GM21786 (cell line): ENCODE measurements at regions not wholly inside any gene's neighbourhood (a gene's known extent, or its start where the extent isn't known, plus 50 kb on each side); places are given as distances from the start of the nearest gene placed in this dataset.

Source experiments
- ATAC-seq: cut with Tn5 transposase; IDR thresholded peaks from one replicate; pipeline ENCODE4 v1.9.1; 2021; ENCODE audit not compliant: unreplicated experiment

- ATAC-seq = no peak
Measured at GRCh38 chr16:72517154-72517553, 345.2 kb upstream of the PMFBP1 start.

- ATAC-seq = no peak
Measured at GRCh38 chr16:72511171-72511570, 339.2 kb upstream of the PMFBP1 start.

- ATAC-seq = no peak
Measured at GRCh38 chr16:72508191-72508590, 336.2 kb upstream of the PMFBP1 start.

- ATAC-seq = no peak
Measured at GRCh38 chr16:72502594-72503005, 330.6 kb upstream of the PMFBP1 start.

- peak; percentile 74 for ATAC-seq
Measured at GRCh38 chr16:72501739-72502593, 330.0 kb upstream of the PMFBP1 start.

GRCh38 chr16:72500545-72500944 is 328.6 kb upstream of the PMFBP1 start:
- no peak for ATAC-seq

- no peak for ATAC-seq
Measured at GRCh38 chr16:72493716-72494415, 321.9 kb upstream of the PMFBP1 start.

GRCh38 chr16:72487283-72487682 is 315.3 kb upstream of the PMFBP1 start:
- no peak for ATAC-seq

GRCh38 chr16:72482695-72483094 is 310.7 kb upstream of the PMFBP1 start:
- ATAC-seq = no peak

GRCh38 chr16:72481419-72481818 is 309.5 kb upstream of the PMFBP1 start:
- no peak for ATAC-seq

- no peak for ATAC-seq
Measured at GRCh38 chr16:72480911-72481310, 309.0 kb upstream of the PMFBP1 start.

GRCh38 chr16:72475688-72476087 is 303.7 kb upstream of the PMFBP1 start:
- ATAC-seq = no peak

GRCh38 chr16:72474501-72475123 is 302.7 kb upstream of the PMFBP1 start:
- no peak for ATAC-seq

GRCh38 chr16:72473631-72474030 is 301.7 kb upstream of the PMFBP1 start:
- no peak for ATAC-seq

- ATAC-seq = no peak
Measured at GRCh38 chr16:72471317-72471924, 299.5 kb upstream of the PMFBP1 start.

- ATAC-seq = no peak
Measured at GRCh38 chr16:72470541-72470940, 298.6 kb upstream of the PMFBP1 start.

- no peak for ATAC-seq
Measured at GRCh38 chr16:72469932-72470331, 298.0 kb upstream of the PMFBP1 start.

- no peak for ATAC-seq
Measured at GRCh38 chr16:72468582-72468981, 296.6 kb upstream of the PMFBP1 start.

GRCh38 chr16:72467157-72467759 is 295.3 kb upstream of the PMFBP1 start:
- no peak for ATAC-seq

GRCh38 chr16:72464597-72465368 is 292.8 kb upstream of the PMFBP1 start:
- ATAC-seq = no peak
